Trophoblast cell (in vitro differentiated cells and primary cell): ENCODE measurements at regions not wholly inside any gene's neighbourhood (a gene's known extent, or its start where the extent isn't known, plus 50 kb on each side); places are given as distances from the start of the nearest gene placed in this dataset.

Experiments used
- DNase-seq, 2 donors: peaks; one replicate each; pipeline ENCODE4 v3.0.0-alpha.2; 2016
- H2AFZ ChIP-seq: 2 replicates; pipeline ENCODE4 v1.6.1; 2013; ENCODE audit warnings: low read length, moderate library complexity, mild to moderate bottlenecking; ENCODE audit not compliant: insufficient read depth, poor library complexity
- H2AK5ac ChIP-seq: 2 replicates; pipeline ENCODE4 v1.6.1; 2013; ENCODE audit warnings: mild to moderate bottlenecking, low read length
- H2BK120ac ChIP-seq: 2 replicates; pipeline ENCODE4 v1.6.1; 2013; ENCODE audit warnings: low read length, mild to moderate bottlenecking, moderate library complexity; ENCODE audit not compliant: insufficient read depth, poor library complexity
- H2BK12ac ChIP-seq: 2 replicates; pipeline ENCODE4 v1.6.1; 2013; ENCODE audit warnings: mild to moderate bottlenecking, low read length, moderate library complexity
- H2BK5ac ChIP-seq: 2 replicates; pipeline ENCODE4 v1.6.1; 2013; ENCODE audit warnings: low read length, low read depth, moderate library complexity, mild to moderate bottlenecking; ENCODE audit not compliant: poor library complexity
- H3K14ac ChIP-seq: 2 replicates; pipeline ENCODE4 v1.6.1; 2013; ENCODE audit warnings: mild to moderate bottlenecking, low read length
- H3K18ac ChIP-seq: 2 replicates; pipeline ENCODE4 v1.6.1; 2013; ENCODE audit warnings: mild to moderate bottlenecking, low read length
- H3K23ac ChIP-seq: 2 replicates; pipeline ENCODE4 v1.6.1; 2013; ENCODE audit warnings: low read length
- H3K27ac ChIP-seq: 2 replicates; pipeline ENCODE4 v1.5.1; 2013; ENCODE audit warnings: low read depth, mild to moderate bottlenecking, inconsistent platforms, low read length, moderate library complexity
- H3K27me3 ChIP-seq: 2 replicates; pipeline ENCODE4 v1.6.1; 2013; ENCODE audit warnings: inconsistent platforms, mild to moderate bottlenecking, low read length, moderate library complexity; ENCODE audit not compliant: insufficient read depth
- H3K36me3 ChIP-seq, 2 experiments: 1 replicate in 1 of 2; 2 replicates in 1 of 2; pipeline ENCODE4 v1.6.1; 2013; ENCODE audit warnings: low read length in 2 of 2, mild to moderate bottlenecking in 2 of 2, moderate library complexity in 1 of 2; ENCODE audit not compliant: insufficient read depth in 2 of 2, control insufficient read depth in 1 of 2
- H3K4ac ChIP-seq: 2 replicates; pipeline ENCODE4 v1.6.1; 2013; ENCODE audit warnings: low read depth, mild to moderate bottlenecking, low read length, moderate library complexity
- H3K4me1 ChIP-seq, 2 experiments: 1 replicate in 1 of 2; 2 replicates in 1 of 2; pipeline ENCODE4 v1.6.1; 2013; ENCODE audit warnings: low read length in 2 of 2, mild to moderate bottlenecking in 2 of 2, moderate library complexity in 1 of 2; ENCODE audit not compliant: insufficient read depth in 2 of 2, control insufficient read depth in 1 of 2
- H3K4me2 ChIP-seq: 2 replicates; pipeline ENCODE4 v1.6.1; 2013; ENCODE audit warnings: inconsistent platforms, mild to moderate bottlenecking, low read length, moderate library complexity
- H3K4me3 ChIP-seq: 2 replicates; pipeline ENCODE4 v1.5.1; 2013; ENCODE audit warnings: mild to moderate bottlenecking, low read depth, low read length, inconsistent platforms
- H3K79me1 ChIP-seq: one replicate; pipeline ENCODE4 v1.6.1; 2013; ENCODE audit warnings: low read length
- H3K79me2 ChIP-seq: 2 replicates; pipeline ENCODE4 v1.6.1; 2013; ENCODE audit warnings: low read length, mild to moderate bottlenecking; ENCODE audit not compliant: control insufficient read depth, insufficient read depth, poor library complexity
- H3K9ac ChIP-seq: 2 replicates; pipeline ENCODE4 v1.6.1; 2013; ENCODE audit warnings: mild to moderate bottlenecking, low read length
- H3K9me3 ChIP-seq: 2 replicates; pipeline ENCODE4 v1.6.1; 2013; ENCODE audit warnings: low read depth, mild to moderate bottlenecking, control low read depth, inconsistent platforms, low read length; ENCODE audit not compliant: insufficient read depth
- H4K12ac ChIP-seq: 2 replicates; pipeline ENCODE4 v1.6.1; 2013; ENCODE audit warnings: low read depth, mild to moderate bottlenecking, low read length, moderate library complexity
- H4K8ac ChIP-seq: 2 replicates; pipeline ENCODE4 v1.6.1; 2013; ENCODE audit warnings: low read depth, mild to moderate bottlenecking, low read length, moderate library complexity
- H4K91ac ChIP-seq: one replicate; pipeline ENCODE4 v1.6.1; 2013; ENCODE audit warnings: low read depth, mild to moderate bottlenecking, low read length, moderate library complexity
- WGBS: extraction: QIAGEN DNeasy Blood & Tissue Kit; methylation state at CpG from one replicate; pipeline ENCODE4 v1.1.7; 2013; ENCODE audit warnings: missing lambda C conversion rate; ENCODE audit not compliant: insufficient read length, insufficient coverage; ENCODE audit errors: extremely low coverage; 5-methylcytosine and 5-hydroxymethylcytosine counted together

DNA sequence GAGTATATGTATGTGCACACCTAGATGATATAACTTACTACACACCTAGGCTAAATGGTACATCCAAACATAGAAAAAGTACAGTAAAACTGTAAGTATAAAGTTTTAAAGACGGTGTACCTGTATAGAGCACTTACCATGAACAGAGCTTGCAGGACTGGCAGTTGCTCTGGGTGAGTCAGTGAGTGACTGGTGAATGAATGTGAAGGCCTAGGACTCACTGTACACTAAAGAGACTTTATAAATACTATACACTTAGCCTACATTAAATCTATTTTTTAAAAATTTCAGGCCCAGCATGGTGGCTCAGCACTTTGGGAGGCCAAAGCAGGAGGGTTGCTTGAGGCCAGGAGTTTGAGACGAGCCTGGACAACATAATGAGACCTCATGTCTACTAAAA lies 195.3 kb downstream of the FZD1 start:
- Histone ChIP-seq H2BK120ac (no peak overlapping the region), H3K27me3 (no peaks in the 10 kb centered on the region), H3K36me3 (no peaks in the 10 kb centered on the region), H3K4me2 (no peak overlapping the region), H4K12ac (no peak overlapping the region), H2BK12ac (no peak overlapping the region), H4K8ac (no peak overlapping the region), H3K4ac (no peak overlapping the region), H2BK5ac (no peak overlapping the region), H3K14ac (no peak overlapping the region), H3K9ac (no peak overlapping the region), H2AK5ac (no peak overlapping the region), H3K27ac (no peak overlapping the region), H3K23ac (no peak overlapping the region), H3K18ac (no peak overlapping the region), H4K91ac (no peak overlapping the region), H3K79me2 (no peaks in the 10 kb centered on the region), H3K9me3 (peaks cover 1% of the 10 kb centered on the region), H3K4me1 (no peaks in the 10 kb centered on the region), H3K4me3 (no peak overlapping the region), H2AFZ (no peak overlapping the region), H3K79me1 (no peaks in the 10 kb centered on the region)
- no CpG with 5 or more reads among the region's 2 CpGs for WGBS
- DNase-seq = no peak

DNA sequence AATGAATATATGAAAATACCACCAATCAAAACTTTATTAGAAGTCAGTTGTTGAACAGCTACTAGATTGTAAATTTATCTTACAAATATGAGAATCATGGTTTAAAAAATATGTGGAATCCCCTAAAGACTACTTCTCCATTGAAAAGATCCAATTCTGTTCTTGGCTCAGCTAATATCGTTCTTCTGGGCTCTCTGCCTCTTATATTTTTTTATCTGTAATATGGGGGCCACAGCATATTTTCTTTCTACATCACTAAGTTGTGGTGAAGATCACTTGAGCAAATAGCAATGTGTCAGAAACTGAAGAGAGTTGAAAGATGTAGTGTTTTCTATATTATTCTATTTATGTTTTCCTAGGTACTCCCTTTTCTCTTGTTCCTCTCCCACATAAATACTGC lies 198.1 kb downstream of the FZD1 start:
- H3K4ac ChIP-seq = no peak overlapping the region
- H3K4me1 ChIP-seq = no peaks in the 10 kb centered on the region
- H3K36me3 ChIP-seq = no peaks in the 10 kb centered on the region
- H4K91ac ChIP-seq = no peak overlapping the region
- H3K14ac ChIP-seq = no peak overlapping the region
- no peaks in the 10 kb centered on the region for H3K79me1 ChIP-seq
- H2BK120ac ChIP-seq = no peak overlapping the region
- H2BK12ac ChIP-seq = no peak overlapping the region
- no peak overlapping the region for H3K27ac ChIP-seq
- no peaks in the 10 kb centered on the region for H3K79me2 ChIP-seq
- no peak overlapping the region for H3K4me3 ChIP-seq
- WGBS = no CpG with 5 or more reads among the region's 1 CpG
- H4K12ac ChIP-seq = no peak overlapping the region
- no peak for DNase-seq
- no peak overlapping the region for H3K9ac ChIP-seq
- no peak overlapping the region for H2AK5ac ChIP-seq
- H3K4me2 ChIP-seq = no peak overlapping the region
- no peak overlapping the region for H3K23ac ChIP-seq
- no peak overlapping the region for H2AFZ ChIP-seq
- peaks cover 1% of the 10 kb centered on the region for H3K9me3 ChIP-seq
- no peak overlapping the region for H3K18ac ChIP-seq
- H2BK5ac ChIP-seq = no peak overlapping the region
- no peak overlapping the region for H4K8ac ChIP-seq
- H3K27me3 ChIP-seq = no peaks in the 10 kb centered on the region

DNA sequence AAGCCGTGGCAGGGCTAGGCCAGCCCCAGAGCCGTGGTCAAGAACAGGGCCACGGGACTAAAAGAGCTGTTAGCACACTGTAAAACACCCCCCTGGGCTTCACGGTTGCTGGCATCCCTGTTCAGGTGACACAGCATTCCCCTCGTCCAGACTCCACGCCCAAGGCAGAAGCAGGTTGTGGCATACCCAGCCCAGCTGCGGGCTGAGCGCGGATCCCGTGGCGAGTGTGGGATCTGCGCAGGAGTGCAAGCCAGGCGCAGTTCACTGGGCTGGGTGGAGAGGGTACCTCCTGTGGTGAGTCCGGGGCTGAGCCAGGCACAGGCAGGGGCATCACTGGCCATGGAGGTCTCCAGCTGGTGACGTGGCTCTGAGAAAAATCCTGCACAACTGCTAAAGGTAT lies 199.1 kb downstream of the FZD1 start:
- Histone ChIP-seq H3K27ac (no peak overlapping the region), H3K79me2 (no peaks in the 10 kb centered on the region), H4K91ac (no peak overlapping the region), H3K14ac (no peak overlapping the region), H3K79me1 (no peaks in the 10 kb centered on the region), H4K8ac (no peak overlapping the region), H2BK120ac (no peak overlapping the region), H3K4me3 (no peak overlapping the region), H3K23ac (no peak overlapping the region), H3K36me3 (no peaks in the 10 kb centered on the region), H4K12ac (no peak overlapping the region), H2AFZ (no peak overlapping the region), H3K4me1 (no peaks in the 10 kb centered on the region), H2AK5ac (no peak overlapping the region), H3K9me3 (peaks cover 1% of the 10 kb centered on the region), H3K9ac (no peak overlapping the region), H3K27me3 (no peaks in the 10 kb centered on the region), H3K18ac (no peak overlapping the region), H2BK5ac (no peak overlapping the region), H3K4me2 (no peak overlapping the region), H3K4ac (no peak overlapping the region), H2BK12ac (no peak overlapping the region)
- WGBS = no CpG with 5 or more reads among the region's 15 CpGs
- no peak for DNase-seq

DNA sequence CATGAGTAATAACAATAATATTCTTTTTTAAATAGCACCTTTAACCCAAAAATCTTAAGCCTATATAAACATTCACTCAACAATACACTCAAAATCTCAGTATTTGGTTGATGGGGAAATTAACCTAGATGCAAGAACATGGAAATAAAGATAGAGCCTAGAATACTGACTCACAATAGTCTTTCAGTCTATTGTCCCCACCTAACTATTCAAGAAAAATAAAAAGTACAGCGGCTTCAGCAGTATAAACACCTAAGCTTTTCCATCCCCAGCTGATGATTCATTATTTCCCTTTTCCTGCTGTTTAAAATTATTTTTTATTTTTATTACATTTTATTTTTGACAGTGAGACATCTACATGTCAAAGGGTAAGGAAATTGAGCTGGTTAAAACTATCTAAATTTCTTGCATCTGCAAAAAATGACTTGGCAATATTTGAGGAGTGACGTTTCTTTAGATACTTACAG lies 201.4 kb downstream of the FZD1 start:
- Histone ChIP-seq H3K4me2 (no peak overlapping the region), H3K18ac (no peak overlapping the region), H3K4me1 (no peaks in the 10 kb centered on the region), H2AK5ac (no peak overlapping the region), H4K8ac (no peak overlapping the region), H3K36me3 (no peaks in the 10 kb centered on the region), H3K9me3 (peaks cover 1% of the 10 kb centered on the region), H3K4me3 (no peak overlapping the region), H3K4ac (no peak overlapping the region), H2BK5ac (no peak overlapping the region), H3K14ac (no peak overlapping the region), H3K23ac (no peak overlapping the region), H4K12ac (no peak overlapping the region), H3K79me1 (no peaks in the 10 kb centered on the region), H2AFZ (no peak overlapping the region), H2BK12ac (no peak overlapping the region), H3K27ac (no peak overlapping the region), H3K27me3 (no peaks in the 10 kb centered on the region), H3K9ac (no peak overlapping the region), H2BK120ac (no peak overlapping the region), H4K91ac (no peak overlapping the region), H3K79me2 (no peaks in the 10 kb centered on the region)
- no peak for DNase-seq
- WGBS = no CpG with 5 or more reads among the region's 2 CpGs
